OCI-LY3 (cell line): ENCODE measurements at regions not wholly inside any gene's neighbourhood (a gene's known extent, or its start where the extent isn't known, plus 50 kb on each side); places are given as distances from the start of the nearest gene placed in this dataset.

ENCODE experiments used
- CTCF ChIP-seq: fragments of 200-600, 300-600 bp; sonication (generic); IDR thresholded peaks from 2 replicates; pipeline ENCODE4 v1.5.1; 2014; ENCODE audit warnings: antibody characterized with exemption, low read length, low read depth
- EZH2phosphoT487 ChIP-seq: fragments of 200-600 bp; shearing (Covaris generic); IDR thresholded peaks from 2 replicates; pipeline ENCODE4 v1.6.1; 2018; ENCODE audit warnings: antibody characterized with exemption, mixed run types, low read depth

DNA sequence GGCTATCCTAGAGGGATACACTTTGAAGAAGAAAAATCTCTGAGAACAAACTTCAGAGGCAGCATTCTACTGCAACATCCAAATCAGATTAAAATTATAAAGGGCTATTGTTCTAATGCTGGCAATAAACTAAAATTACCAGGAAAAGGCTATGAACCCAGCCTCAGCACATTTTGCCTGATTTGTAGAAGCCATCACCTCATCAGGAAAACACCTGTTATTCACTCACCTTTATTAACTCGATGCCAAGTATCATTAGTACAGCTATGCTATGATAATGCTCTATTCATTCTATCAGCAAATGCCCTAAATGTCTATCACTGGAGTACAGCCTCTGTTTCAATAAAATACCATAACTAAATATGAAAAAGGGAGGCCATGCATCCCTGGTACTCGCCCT is 510.2 kb downstream of the RASEF start:
- TF ChIP-seq CTCF, result no peak
- TF ChIP-seq EZH2phosphoT487, result no peak
